Prostate gland (tissue), 2 donors: ENCODE measurements at regions not wholly inside any gene's neighbourhood (a gene's known extent, or its start where the extent isn't known, plus 50 kb on each side); places are given as distances from the start of the nearest gene placed in this dataset.
A peak's percentile ranks its signal among the peaks of the same experiment; 100 is the strongest.

ENCODE experiments used
- DNase-seq: peaks from one replicate; pipeline ENCODE4 v3.0.0-alpha.2; 2019; ENCODE audit warnings: low spot score
- H3K27ac ChIP-seq, 2 donors: fragments of 200-600 bp; sonication (generic); 2 replicates each; pipeline ENCODE4 v1.5.1; 2017 to 2019
- H3K27me3 ChIP-seq: fragments of 200-600 bp; sonication (generic); replicated peaks from 2 replicates; pipeline ENCODE4 v1.5.1; 2019; ENCODE audit not compliant: insufficient read depth
- H3K36me3 ChIP-seq, 2 donors: fragments of 200-600 bp; sonication (generic); 1 replicate in 1 of 2; 2 replicates in 1 of 2; pipeline versions ENCODE4 v1.5.1 to v1.8.1; 2017 to 2019
- H3K4me1 ChIP-seq: fragments of 200-600 bp; sonication (generic); replicated peaks from 2 replicates; pipeline ENCODE4 v1.5.1; 2019
- H3K4me3 ChIP-seq, 2 donors: fragments of 200-600 bp; sonication (generic); 2 replicates each; pipeline ENCODE4 v1.5.1; 2017 to 2019
- H3K9me3 ChIP-seq: fragments of 200-600 bp; sonication (generic); 2 replicates; pipeline ENCODE4 v1.5.1; 2017
- CTCF ChIP-seq, 4 experiments: fragments of 200-600 bp in 2 of 4; fragments of 450-650 bp in 2 of 4; sonication (generic) in 2 of 4; IDR thresholded peaks; 1 replicate in 3 of 4; 2 replicates in 1 of 4; pipeline ENCODE4 v1.5.1; 2016 to 2019; ENCODE audit warnings: antibody characterized with exemption in 4 of 4, mild to moderate bottlenecking in 2 of 4, moderate library complexity in 2 of 4
- POLR2A ChIP-seq: fragments of 450-650 bp; IDR thresholded peaks from one replicate; pipeline ENCODE4 v1.6.1; 2016; ENCODE audit warnings: antibody characterized with exemption, mild to moderate bottlenecking
- POLR2AphosphoS5 ChIP-seq: sonication (generic); formaldehyde crosslinking; IDR thresholded peaks from one replicate; pipeline ENCODE4 v1.6.1; 2017; ENCODE audit warnings: antibody characterized with exemption
- WGBS: methylation state at CpG from one replicate; pipeline ENCODE4 v1.1.5; 2018; 5-methylcytosine and 5-hydroxymethylcytosine counted together
- intact Hi-C: fragments of 100-400 bp; cut with DNase I; formaldehyde crosslinking; loops from one replicate; pipeline ENCODE4 v1.14.2; 2022

GRCh38 chrX:10047133-10047532 lies 80.0 kb downstream of the CLDN34 start:
- Histone ChIP-seq H3K36me3 (no peaks in the 10 kb centered on the region), H3K27ac (no peak overlapping the region), H3K27me3 (no peaks in the 10 kb centered on the region), H3K4me3 (no peak overlapping the region), H3K4me1 (no peaks in the 10 kb centered on the region), H3K9me3 (no peaks in the 10 kb centered on the region)
- TF ChIP-seq POLR2A (no peak), POLR2AphosphoS5 (no peak), CTCF (IDR thresholded peaks at IDR 0.05) (no peak)
- WGBS, result 94% methylated on average over 3 of the region's 7 CpGs
- DNase-seq, result no peak
- intact Hi-C loops, result no loop called here

GRCh38 chrX:10047631-10048030 lies 80.5 kb downstream of the CLDN34 start:
- intact Hi-C loops, result no loop called here
- Histone ChIP-seq H3K36me3 (no peaks in the 10 kb centered on the region), H3K9me3 (no peaks in the 10 kb centered on the region), H3K4me1 (no peaks in the 10 kb centered on the region), H3K27ac (peak overlapping the region; percentile 33 to 60), H3K4me3 (no peak overlapping the region), H3K27me3 (no peaks in the 10 kb centered on the region)
- 56% methylated on average over 6 of the region's 6 CpGs for WGBS
- TF ChIP-seq POLR2A (no peak), CTCF (IDR thresholded peaks at IDR 0.05) (no peak), POLR2AphosphoS5 (no peak)
- DNase-seq, result no peak

GRCh38 chrX:10048076-10048475 lies 80.9 kb downstream of the CLDN34 start:
- Histone ChIP-seq H3K36me3 (no peaks in the 10 kb centered on the region), H3K4me3 (no peak overlapping the region), H3K27me3 (no peaks in the 10 kb centered on the region), H3K4me1 (no peaks in the 10 kb centered on the region), H3K9me3 (no peaks in the 10 kb centered on the region), H3K27ac (peak overlapping the region; percentile 33 to 60)
- intact Hi-C loops, result no loop called here
- 21% methylated on average over 10 of the region's 10 CpGs for WGBS
- TF ChIP-seq POLR2AphosphoS5 (no peak), POLR2A (no peak), CTCF (IDR thresholded peaks at IDR 0.05) (no peak)
- no peak for DNase-seq

- Histone ChIP-seq H3K27ac (peak overlapping the region; percentile 33 to 60), H3K27me3 (no peaks in the 10 kb centered on the region), H3K9me3 (no peaks in the 10 kb centered on the region), H3K4me3 (no peak overlapping the region), H3K4me1 (no peaks in the 10 kb centered on the region), H3K36me3 (no peaks in the 10 kb centered on the region)
- peak; percentile 33 for DNase-seq
- TF ChIP-seq POLR2AphosphoS5 (peak; percentile 5), CTCF (IDR thresholded peaks at IDR 0.05) (no peak)
- intact Hi-C loops, result no loop called here
- 9% methylated on average over 7 of the region's 8 CpGs for WGBS
Observed at GRCh38 chrX:10048707-10049106, 81.5 kb downstream of the CLDN34 start.

GRCh38 chrX:10049236-10049635 lies 82.1 kb downstream of the CLDN34 start:
- Histone ChIP-seq H3K27ac (peak overlapping the region in 1 of 2 donors; percentile 60), H3K4me3 (no peak overlapping the region), H3K4me1 (no peaks in the 10 kb centered on the region), H3K36me3 (no peaks in the 10 kb centered on the region), H3K9me3 (no peaks in the 10 kb centered on the region), H3K27me3 (no peaks in the 10 kb centered on the region)
- intact Hi-C loops, result no loop called here
- TF ChIP-seq POLR2AphosphoS5 (no peak), POLR2A (no peak), CTCF (IDR thresholded peaks at IDR 0.05) (no peak)
- WGBS, result 39% methylated on average over 3 of the region's 3 CpGs
- DNase-seq, result no peak
